Activated naive CD4-positive, alpha-beta T cell treated with anti-CD3 and anti-CD28 coated beads, Interleukin-2, amount 10 ng/mL, durations not matched to agents 7 days and 5 days (primary cell): ENCODE measurements at regions not wholly inside any gene's neighbourhood (a gene's known extent, or its start where the extent isn't known, plus 50 kb on each side); places are given as distances from the start of the nearest gene placed in this dataset.

Source experiments
- CTCF ChIA-PET: fragments of 350-600 bp; sonication (Branson Sonifier 250); formaldehyde crosslinking; loops from one replicate; lab custom pipeline; 2021; ENCODE audit warnings: antibody characterized with exemption; lab: Charles Lee
- DNase-seq: peaks from one replicate; pipeline ENCODE4 v3.0.0-alpha.2; 2020
- H3K27ac Mint-ChIP-seq: one replicate; pipeline ENCODE4 v1.8.0; 2021; ENCODE audit warnings: mild to moderate bottlenecking, moderate library complexity, mixed read lengths
- H3K27me3 Mint-ChIP-seq: one replicate; pipeline ENCODE4 v1.8.0; 2021; ENCODE audit warnings: mild to moderate bottlenecking, mixed read lengths
- H3K36me3 Mint-ChIP-seq: one replicate; pipeline ENCODE4 v1.8.0; 2021; ENCODE audit warnings: mixed read lengths
- H3K4me1 Mint-ChIP-seq: one replicate; pipeline ENCODE4 v1.8.0; 2021; ENCODE audit warnings: mixed read lengths
- H3K4me3 Mint-ChIP-seq: one replicate; pipeline ENCODE4 v1.8.0; 2021; ENCODE audit warnings: mild to moderate bottlenecking, moderate library complexity, mixed read lengths
- H3K9me3 Mint-ChIP-seq: one replicate; pipeline ENCODE4 v1.8.0; 2021; ENCODE audit warnings: mixed read lengths

DNA sequence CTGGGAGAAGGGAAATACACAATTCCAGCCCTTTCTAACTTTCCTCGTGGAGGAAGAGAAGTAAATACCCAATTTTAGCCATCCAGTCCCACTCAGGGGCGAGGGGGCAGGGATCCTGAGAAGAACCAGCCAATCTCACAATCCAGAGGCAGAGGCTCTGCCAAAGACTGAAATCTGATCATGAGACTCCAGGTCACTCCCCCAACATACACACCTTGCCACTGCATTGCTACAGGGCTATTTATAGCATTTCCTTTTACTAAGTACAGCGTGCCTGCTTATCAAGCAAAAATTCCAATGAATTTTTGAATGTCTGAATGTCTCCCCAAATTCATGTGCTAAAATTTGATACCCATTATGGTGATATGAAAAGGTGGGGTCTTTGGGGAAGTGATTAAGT, 1687.5 kb downstream of the EFNB2 start:
- no peaks in the 10 kb centered on the region for H3K9me3 Mint-ChIP-seq
- CTCF ChIA-PET, result no interaction called here

DNA sequence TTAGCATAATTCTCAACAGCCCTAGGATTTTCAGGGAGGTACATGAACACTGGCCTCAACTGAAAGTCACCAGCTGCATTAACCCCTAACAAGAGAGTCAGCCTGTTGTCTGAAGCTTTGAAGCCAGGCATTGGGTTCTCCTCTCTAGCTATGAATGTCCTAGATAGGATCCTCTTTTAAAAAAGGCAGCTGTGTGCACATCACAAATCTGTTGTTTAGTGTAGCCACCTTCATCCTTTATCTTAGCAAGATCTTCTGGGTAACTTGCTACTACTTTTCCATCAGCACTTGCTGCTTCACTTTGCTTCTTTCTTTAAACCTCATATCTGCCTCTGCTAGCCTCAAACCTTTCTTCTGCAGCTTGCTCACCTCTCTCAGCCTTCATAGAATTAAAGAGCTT, 1692.1 kb downstream of the EFNB2 start:
- H3K4me3 Mint-ChIP-seq, result no peak overlapping the region
- no peaks in the 10 kb centered on the region for H3K27me3 Mint-ChIP-seq
- no peaks in the 10 kb centered on the region for H3K4me1 Mint-ChIP-seq
- H3K36me3 Mint-ChIP-seq, result no peaks in the 10 kb centered on the region
- CTCF ChIA-PET, result no interaction called here
- H3K27ac Mint-ChIP-seq, result no peak overlapping the region
- DNase-seq, result no peak
- no peaks in the 10 kb centered on the region for H3K9me3 Mint-ChIP-seq

More for the DNA sequence above, 1687.5 kb downstream of the EFNB2 start:
- Mint-ChIP-seq H3K4me1 (no peaks in the 10 kb centered on the region), H3K27ac (no peak overlapping the region), H3K36me3 (no peaks in the 10 kb centered on the region), H3K4me3 (no peak overlapping the region), H3K27me3 (no peaks in the 10 kb centered on the region)
- no peak for DNase-seq

DNA sequence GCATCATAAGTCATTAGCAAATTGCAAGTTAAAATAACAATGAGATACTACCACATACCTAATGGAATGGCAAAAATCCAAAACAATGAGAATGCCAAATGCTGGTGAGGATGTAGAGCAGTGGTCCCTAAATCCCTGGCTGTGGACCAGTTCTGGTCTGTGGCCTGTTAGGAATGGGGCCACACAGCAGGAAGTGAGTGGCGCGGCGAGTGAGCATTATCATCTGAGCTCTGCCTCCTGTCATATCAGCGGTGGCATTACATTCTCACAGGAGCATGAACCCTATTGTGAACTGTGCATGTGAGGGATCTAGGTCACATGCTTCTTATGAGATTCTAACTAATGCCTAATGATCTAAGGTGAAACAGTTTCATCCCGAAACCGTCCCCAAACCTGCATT, 1694.4 kb downstream of the EFNB2 start:
- no peak for DNase-seq
- H3K27ac Mint-ChIP-seq, result no peak overlapping the region
- H3K4me1 Mint-ChIP-seq, result no peaks in the 10 kb centered on the region
- no peaks in the 10 kb centered on the region for H3K9me3 Mint-ChIP-seq
- no peaks in the 10 kb centered on the region for H3K36me3 Mint-ChIP-seq
- H3K27me3 Mint-ChIP-seq, result no peaks in the 10 kb centered on the region
- CTCF ChIA-PET, result no interaction called here
- no peak overlapping the region for H3K4me3 Mint-ChIP-seq

DNA sequence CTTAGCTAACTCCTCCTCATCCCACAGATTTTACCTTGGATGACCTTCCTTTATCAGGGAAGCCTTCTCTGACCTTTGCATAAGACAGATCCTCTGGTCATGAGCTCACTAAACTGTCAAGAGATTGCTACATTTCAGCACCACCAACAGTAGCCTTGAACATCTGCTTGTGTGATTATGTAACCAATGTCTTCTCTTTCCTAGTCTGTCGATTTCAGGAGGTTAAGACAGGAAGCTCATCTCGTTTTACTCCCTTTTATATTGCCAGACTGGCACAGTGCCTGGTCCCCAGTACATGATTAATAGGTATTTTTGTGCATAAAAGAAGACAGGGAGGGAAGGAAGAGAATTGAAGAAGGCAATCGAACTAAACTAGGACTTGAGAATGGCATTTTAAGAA, 1697.7 kb downstream of the EFNB2 start:
- H3K4me3 Mint-ChIP-seq, result no peak overlapping the region
- H3K36me3 Mint-ChIP-seq, result no peaks in the 10 kb centered on the region
- H3K27me3 Mint-ChIP-seq, result no peaks in the 10 kb centered on the region
- no peak overlapping the region for H3K27ac Mint-ChIP-seq
- CTCF ChIA-PET, result no interaction called here
- H3K4me1 Mint-ChIP-seq, result no peaks in the 10 kb centered on the region
- no peaks in the 10 kb centered on the region for H3K9me3 Mint-ChIP-seq
- no peak for DNase-seq

DNA sequence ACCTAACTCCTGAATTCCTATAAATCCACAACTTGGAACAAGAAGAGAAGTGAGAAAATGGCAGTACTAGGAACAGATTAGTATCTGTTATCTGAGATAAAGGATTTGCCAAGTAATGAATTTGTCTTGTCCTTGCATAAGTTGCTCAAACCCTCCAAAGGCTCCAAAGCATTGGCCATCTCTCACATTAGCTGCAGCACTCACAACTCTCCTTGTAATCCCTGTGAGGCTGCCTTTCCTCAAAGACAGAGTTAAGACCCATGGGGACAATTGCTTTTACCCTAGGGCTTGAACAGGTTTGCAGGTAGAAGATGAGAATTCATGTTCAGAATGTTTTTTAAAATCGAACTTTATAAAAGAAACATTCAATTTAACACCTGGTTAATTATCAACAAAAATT, 1702.2 kb downstream of the EFNB2 start:
- Mint-ChIP-seq H3K27me3 (no peaks in the 10 kb centered on the region), H3K36me3 (no peaks in the 10 kb centered on the region), H3K4me1 (no peaks in the 10 kb centered on the region), H3K9me3 (no peaks in the 10 kb centered on the region), H3K4me3 (no peak overlapping the region), H3K27ac (no peak overlapping the region)
- DNase-seq, result no peak
- CTCF ChIA-PET, result no interaction called here

DNA sequence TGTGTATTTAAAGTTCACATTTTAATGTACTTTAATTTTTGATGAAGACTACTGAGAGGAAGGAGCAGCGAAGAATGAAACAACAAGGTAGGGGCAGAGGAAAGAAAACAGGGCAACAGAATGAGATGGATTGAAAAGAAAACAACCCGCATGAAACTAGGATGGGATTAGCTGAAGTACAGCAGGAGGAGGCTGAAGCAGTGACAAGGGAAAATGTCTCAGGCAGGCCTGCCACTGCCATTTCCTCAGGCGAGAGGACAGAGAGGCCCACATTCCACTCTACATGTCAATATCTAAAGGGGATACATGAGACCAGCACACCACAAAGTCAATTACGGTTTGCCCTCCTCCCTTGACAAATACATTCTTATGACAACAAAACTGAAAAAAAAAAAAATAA, 1703.2 kb downstream of the EFNB2 start:
- DNase-seq, result no peak
- H3K4me3 Mint-ChIP-seq, result no peak overlapping the region
- H3K27me3 Mint-ChIP-seq, result no peaks in the 10 kb centered on the region
- no peaks in the 10 kb centered on the region for H3K36me3 Mint-ChIP-seq
- CTCF ChIA-PET, result no interaction called here
- H3K9me3 Mint-ChIP-seq, result no peaks in the 10 kb centered on the region
- no peak overlapping the region for H3K27ac Mint-ChIP-seq
- H3K4me1 Mint-ChIP-seq, result no peaks in the 10 kb centered on the region

DNA sequence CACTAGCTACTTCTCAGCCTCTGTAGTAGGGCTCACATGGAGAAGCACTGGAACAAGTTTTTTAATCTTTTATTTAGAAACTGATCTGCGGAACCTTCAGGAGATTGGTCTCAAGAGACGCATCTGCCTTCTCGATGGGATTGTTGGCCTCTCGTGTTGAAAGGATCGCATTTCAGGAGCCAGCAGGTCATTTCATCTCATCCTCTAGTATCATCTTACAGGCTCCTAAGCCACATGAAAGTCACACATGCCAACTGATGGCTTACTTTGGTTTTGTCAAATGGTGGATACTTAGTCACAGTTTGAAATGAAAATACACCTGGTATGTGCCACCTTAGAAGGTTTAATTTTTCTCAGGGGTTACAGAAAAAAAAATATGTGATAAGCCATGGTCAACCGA, 1703.6 kb downstream of the EFNB2 start:
- Mint-ChIP-seq H3K4me3 (no peak overlapping the region), H3K27ac (no peak overlapping the region), H3K36me3 (no peaks in the 10 kb centered on the region), H3K27me3 (no peaks in the 10 kb centered on the region), H3K4me1 (no peaks in the 10 kb centered on the region), H3K9me3 (no peaks in the 10 kb centered on the region)
- no peak for DNase-seq
- CTCF ChIA-PET, result no interaction called here

DNA sequence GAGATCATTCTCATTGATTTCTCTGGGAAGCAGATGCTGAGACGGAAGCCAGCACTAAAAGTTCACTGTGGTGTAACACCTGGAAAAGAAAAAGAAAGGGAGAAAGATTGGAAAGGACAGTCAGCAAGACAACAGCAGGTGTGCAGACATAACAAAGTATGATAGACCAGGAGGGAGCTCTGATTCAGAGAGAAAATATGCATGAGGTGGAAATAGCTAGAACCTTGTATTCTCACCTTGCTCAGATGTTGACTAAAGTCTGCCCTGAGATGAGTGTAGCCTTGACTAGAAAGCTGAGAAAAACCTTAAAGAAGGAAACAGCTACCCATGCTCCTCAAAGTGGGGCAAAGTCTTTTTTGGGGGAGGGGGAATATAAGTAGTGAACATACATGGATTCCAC, 1711.8 kb downstream of the EFNB2 start:
- no peaks in the 10 kb centered on the region for H3K4me1 Mint-ChIP-seq
- H3K27me3 Mint-ChIP-seq, result no peaks in the 10 kb centered on the region
- no peak overlapping the region for H3K4me3 Mint-ChIP-seq
- no peaks in the 10 kb centered on the region for H3K36me3 Mint-ChIP-seq
- no peak overlapping the region for H3K27ac Mint-ChIP-seq
- CTCF ChIA-PET, result no interaction called here
- H3K9me3 Mint-ChIP-seq, result no peaks in the 10 kb centered on the region
- DNase-seq, result no peak

DNA sequence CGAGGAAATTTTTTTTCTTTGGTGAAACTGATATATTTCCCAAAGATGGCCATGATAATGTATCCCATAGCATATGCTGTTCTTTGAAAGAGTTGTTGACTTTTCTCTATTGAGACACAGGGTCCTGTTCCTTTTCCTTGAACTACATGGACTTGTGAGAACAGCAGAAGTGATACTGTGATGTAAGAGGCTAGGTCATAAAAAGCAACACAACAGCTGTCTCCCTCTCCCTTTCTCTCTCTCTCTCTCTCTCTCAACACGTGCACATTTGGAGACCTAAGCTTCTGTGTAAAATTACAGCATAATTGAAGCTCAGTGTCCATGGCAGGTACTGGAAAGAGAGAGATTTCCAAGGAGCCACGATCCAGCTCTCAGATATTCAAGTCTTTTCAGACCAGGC, 1712.4 kb downstream of the EFNB2 start:
- DNase-seq, result no peak
- Mint-ChIP-seq H3K27me3 (no peaks in the 10 kb centered on the region), H3K27ac (no peak overlapping the region), H3K36me3 (no peaks in the 10 kb centered on the region), H3K4me1 (no peaks in the 10 kb centered on the region), H3K4me3 (no peak overlapping the region), H3K9me3 (no peaks in the 10 kb centered on the region)
- CTCF ChIA-PET, result no interaction called here

DNA sequence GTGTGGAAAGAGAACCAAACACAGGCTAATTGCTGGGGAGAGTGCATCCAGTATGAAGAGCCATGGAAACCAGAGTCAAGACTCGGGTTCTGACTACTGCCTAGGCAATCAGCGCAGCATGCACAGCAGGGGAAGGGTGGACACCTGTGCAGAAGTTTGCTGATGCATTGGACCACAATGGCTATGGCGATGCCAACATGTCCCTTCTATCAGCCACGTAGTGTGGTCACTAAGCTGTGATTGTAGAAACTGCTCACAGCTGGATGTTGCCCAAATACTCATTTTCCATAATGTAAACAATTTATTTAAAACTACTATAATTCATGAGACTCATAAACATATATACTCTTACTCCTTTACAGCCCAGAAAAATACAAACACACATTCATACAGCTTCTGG, 1718.2 kb downstream of the EFNB2 start:
- no peaks in the 10 kb centered on the region for H3K9me3 Mint-ChIP-seq
- no peaks in the 10 kb centered on the region for H3K4me1 Mint-ChIP-seq
- CTCF ChIA-PET, result no interaction called here
- no peaks in the 10 kb centered on the region for H3K36me3 Mint-ChIP-seq
- no peak overlapping the region for H3K4me3 Mint-ChIP-seq
- H3K27me3 Mint-ChIP-seq, result no peaks in the 10 kb centered on the region
- DNase-seq, result no peak
- no peak overlapping the region for H3K27ac Mint-ChIP-seq

DNA sequence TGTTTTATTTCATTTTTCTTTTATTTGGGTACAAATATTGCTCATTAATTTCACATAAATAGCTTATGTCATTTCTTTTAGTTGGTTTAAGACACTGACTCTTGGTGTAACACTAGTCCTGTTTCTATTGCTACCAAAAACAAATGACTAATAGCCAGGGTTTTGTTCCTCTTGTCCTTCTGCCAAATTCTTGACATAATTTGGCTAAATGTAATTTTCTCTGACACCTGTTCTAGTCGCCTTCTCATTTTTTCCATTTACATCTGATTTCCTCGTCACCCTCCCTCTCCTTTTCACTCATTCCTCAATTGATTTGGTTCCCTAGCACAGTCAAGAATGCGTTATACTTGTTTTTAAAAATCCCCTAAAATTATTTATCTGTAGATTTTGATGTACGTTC, 1718.7 kb downstream of the EFNB2 start:
- Mint-ChIP-seq H3K27ac (no peak overlapping the region), H3K4me1 (no peaks in the 10 kb centered on the region)

DNA sequence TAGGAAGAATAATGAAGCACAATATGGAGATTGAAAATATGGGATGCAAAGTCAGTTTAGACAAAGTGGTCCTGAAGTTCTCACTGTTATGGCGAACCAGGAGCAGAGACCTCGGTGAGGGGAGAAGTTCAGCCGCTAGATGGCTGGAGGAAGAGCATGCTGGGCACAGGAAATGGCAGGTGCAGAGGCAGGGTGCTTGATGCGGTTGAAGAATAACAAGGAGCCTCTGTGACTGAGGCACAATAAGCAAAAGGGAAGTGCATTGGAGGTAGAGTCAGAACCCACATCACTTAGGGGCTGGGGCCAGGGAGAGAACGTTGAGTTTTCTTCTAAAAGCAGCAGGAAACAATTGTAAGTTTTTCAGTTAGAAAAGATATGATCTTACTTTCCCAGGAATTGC, 1725.2 kb downstream of the EFNB2 start:
- CTCF ChIA-PET, result no interaction called here
- Mint-ChIP-seq H3K27me3 (no peaks in the 10 kb centered on the region), H3K4me3 (no peak overlapping the region), H3K4me1 (peaks cover 2% of the 10 kb centered on the region), H3K36me3 (no peaks in the 10 kb centered on the region), H3K27ac (no peak overlapping the region), H3K9me3 (no peaks in the 10 kb centered on the region)
- DNase-seq, result no peak

More for the DNA sequence above, 1718.7 kb downstream of the EFNB2 start:
- Mint-ChIP-seq H3K4me3 (no peak overlapping the region), H3K36me3 (no peaks in the 10 kb centered on the region), H3K9me3 (no peaks in the 10 kb centered on the region), H3K27me3 (no peaks in the 10 kb centered on the region)
- DNase-seq, result no peak
- CTCF ChIA-PET, result no interaction called here

DNA sequence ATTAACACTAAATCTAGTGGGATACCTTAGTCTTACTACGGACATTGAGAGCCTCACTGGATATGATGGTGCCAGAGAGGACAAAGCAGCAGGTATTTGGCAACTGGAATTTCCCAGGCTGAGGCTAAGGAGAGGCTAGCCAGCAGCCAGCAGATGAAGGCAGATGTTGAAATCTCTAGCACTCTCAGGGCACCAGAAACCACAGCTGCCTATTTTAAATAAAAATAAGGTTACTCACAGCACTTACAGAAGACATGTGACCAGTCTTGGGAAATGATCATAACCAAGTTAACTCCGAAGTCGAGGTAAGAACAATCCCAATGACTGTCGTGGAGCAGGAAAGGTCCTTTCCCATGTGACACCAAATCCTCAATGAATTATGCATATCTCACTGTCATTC, 1726.0 kb downstream of the EFNB2 start:
- no peaks in the 10 kb centered on the region for H3K36me3 Mint-ChIP-seq
- no peak overlapping the region for H3K4me3 Mint-ChIP-seq
- DNase-seq, result no peak
- H3K27me3 Mint-ChIP-seq, result no peaks in the 10 kb centered on the region
- peaks cover 2% of the 10 kb centered on the region for H3K4me1 Mint-ChIP-seq
- H3K9me3 Mint-ChIP-seq, result no peaks in the 10 kb centered on the region
- H3K27ac Mint-ChIP-seq, result no peak overlapping the region
- CTCF ChIA-PET, result no interaction called here

DNA sequence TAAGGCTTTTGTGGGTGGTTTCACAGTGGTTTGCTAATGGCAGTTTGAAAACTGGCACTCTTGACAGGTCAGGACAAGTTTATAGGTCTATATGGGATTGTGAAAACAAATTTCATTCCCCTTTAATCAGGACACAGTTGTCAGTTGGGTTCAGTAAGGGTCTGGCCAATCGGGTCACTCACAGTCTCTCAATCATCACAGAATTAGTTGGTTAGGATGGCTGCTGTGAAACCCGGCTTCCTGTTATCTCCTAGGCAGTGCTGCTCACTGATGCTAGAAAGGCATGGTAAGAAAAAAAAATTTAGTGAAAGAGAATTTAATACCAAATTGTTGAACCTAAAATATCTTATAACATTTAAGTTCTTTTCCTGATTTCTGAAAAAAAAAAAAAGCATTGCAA, 1730.1 kb downstream of the EFNB2 start:
- H3K9me3 Mint-ChIP-seq, result no peaks in the 10 kb centered on the region
- CTCF ChIA-PET, result no interaction called here
- peaks cover 2% of the 10 kb centered on the region for H3K4me1 Mint-ChIP-seq

DNA sequence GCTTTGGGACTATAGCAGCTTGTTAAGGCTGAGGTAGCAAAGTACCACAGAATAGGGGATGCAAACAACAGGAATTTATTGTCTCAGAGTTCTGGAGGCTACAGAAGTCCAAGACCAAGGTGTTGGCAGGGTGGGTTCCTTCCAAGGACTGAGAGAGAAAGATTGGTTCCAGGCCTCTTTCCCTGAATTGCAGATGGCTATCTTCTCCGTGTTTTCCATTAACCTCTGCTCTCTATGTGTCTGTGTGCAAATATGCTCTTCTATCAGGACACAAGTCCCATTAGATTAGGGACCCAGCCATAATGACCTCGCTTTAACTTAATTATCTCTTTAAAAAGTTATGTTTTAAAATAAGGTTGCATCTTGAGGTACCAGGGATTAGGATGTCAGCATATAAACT, 1732.9 kb upstream of the SLC10A2 start:
- CTCF ChIA-PET, result no interaction called here
- Mint-ChIP-seq H3K36me3 (no peaks in the 10 kb centered on the region), H3K27me3 (no peaks in the 10 kb centered on the region), H3K9me3 (no peaks in the 10 kb centered on the region), H3K4me1 (no peaks in the 10 kb centered on the region), H3K4me3 (no peak overlapping the region), H3K27ac (no peak overlapping the region)
- DNase-seq, result no peak

More for the DNA sequence above, 1730.1 kb downstream of the EFNB2 start:
- no peak overlapping the region for H3K27ac Mint-ChIP-seq
- DNase-seq, result no peak
- H3K36me3 Mint-ChIP-seq, result no peaks in the 10 kb centered on the region
- H3K27me3 Mint-ChIP-seq, result no peaks in the 10 kb centered on the region
- H3K4me3 Mint-ChIP-seq, result no peak overlapping the region

DNA sequence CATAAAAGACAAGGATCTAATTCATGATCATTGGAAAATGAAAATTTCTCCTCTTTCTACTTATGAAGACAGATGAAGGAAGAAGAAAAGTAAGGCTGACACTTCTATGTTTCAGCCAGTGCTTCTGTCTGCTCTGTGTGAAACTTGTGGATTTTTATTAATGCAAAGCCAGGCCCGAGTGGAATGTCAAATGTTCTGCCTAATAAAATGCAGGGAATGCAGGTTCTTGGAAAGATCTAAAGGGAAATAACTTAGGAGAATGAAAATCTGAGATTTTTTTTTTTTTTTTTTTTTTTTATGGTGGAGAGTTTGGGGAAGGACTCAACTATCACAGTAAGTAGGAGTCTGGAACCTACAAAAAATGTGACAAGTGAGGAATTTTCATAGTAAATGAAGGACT, 1732.3 kb upstream of the SLC10A2 start:
- no peak for DNase-seq
- no peaks in the 10 kb centered on the region for H3K27me3 Mint-ChIP-seq
- CTCF ChIA-PET, result no interaction called here
- H3K36me3 Mint-ChIP-seq, result no peaks in the 10 kb centered on the region
- H3K9me3 Mint-ChIP-seq, result no peaks in the 10 kb centered on the region
- H3K27ac Mint-ChIP-seq, result no peak overlapping the region
- H3K4me1 Mint-ChIP-seq, result no peaks in the 10 kb centered on the region
- H3K4me3 Mint-ChIP-seq, result no peak overlapping the region
